SW 1271 (cell line): ENCODE measurements at regions not wholly inside any gene's neighbourhood (a gene's known extent, or its start where the extent isn't known, plus 50 kb on each side); places are given as distances from the start of the nearest gene placed in this dataset.
"Not testable (repeated sequence)": the region's sequence is repeated elsewhere in the genome, so short reads cannot be mapped to it uniquely, and the experiment has no call there.

ENCODE experiments used
- DNase-seq, 2 experiments: peaks; one replicate each; lab custom pipeline; 2025; lab: John Stamatoyannopoulos, UW

DNA sequence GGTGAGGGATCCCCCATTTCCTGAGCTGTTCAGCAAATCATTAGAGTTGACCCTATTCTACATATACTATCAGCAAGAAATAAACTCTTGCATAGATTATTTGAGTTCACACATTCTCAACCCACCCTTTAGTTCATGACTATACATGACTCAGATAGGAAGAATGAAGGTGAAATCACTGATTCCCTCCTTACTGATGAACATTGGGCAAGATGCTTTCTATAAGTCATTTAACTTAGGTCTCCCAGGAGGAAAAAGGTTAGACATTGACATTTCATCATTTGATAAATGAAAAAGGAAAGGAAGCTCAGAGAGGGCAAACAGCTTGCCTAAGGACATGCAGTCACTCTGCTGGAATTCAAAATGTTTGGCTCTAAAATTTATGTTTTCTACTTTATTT, 408.0 kb downstream of the TMEM182 start:
- DNase-seq, result no peak

DNA sequence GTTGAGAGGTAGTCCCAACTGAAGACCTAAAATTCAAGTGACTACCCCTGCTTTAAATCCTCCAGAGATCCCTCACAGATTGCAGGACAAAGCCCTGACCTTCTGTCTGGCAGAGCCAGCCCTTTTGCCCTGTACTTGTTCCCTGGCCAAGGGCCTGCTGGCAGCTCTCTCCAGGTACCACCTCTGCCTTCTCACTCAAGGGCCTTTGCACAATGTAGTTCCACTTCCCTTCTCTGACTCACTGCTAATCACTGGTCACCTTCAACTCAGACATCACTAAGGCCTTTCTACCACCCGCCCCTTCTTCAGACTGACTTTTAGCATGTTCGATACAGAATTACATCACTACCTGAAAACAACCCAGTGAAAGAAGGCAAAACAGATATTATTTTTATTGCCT, 411.0 kb downstream of the TMEM182 start:
- no peak for DNase-seq

DNA sequence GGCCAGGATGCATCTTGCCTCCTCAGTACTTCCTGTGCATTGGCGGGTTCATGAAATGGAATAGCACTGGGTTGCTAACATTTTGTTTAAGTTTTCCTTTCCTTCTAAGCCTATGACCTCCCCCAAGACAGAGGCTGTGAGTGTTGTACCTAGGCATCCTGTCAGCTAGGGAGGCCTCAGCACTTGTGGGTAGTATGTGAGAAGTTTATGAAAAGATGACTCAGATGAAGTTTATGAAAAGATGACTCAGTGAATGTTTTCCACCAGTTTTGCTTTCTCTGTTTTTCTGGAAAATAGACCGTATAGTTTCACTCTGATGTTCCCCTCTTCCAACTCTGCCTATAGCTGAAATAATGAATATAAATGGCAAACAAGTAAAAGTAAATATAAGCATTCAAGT, 412.9 kb downstream of the TMEM182 start:
- DNase-seq, result no peak

DNA sequence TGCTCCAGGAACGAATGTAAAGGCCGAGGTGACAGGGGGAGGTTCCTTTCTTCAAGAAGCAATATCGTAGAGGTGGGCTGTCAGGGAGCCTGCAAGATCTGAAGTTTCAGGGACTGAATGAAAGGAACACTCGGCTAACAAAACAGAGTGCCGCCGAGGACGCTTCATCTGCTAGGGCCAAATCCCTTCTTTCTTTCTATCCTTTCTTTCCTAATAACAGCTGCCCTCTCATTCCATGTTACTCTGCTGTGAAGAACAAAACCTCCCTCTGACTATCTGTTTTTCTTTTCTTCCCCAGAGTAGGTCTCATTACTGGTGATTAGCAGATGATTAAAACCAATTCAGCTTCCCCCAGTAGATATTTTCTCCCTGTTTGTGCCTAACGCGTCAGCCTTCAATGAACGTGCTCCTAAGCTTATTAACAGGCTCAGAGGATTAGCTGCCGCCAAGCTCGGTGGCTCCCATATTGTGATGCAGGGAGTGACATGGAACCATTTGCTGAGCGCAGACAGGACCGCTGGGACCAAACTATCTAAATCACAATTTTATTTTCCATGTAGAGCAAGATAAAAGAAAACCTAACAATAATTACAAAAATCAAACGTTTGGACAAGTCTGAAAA, 414.6 kb downstream of the TMEM182 start:
- no peak for DNase-seq

DNA sequence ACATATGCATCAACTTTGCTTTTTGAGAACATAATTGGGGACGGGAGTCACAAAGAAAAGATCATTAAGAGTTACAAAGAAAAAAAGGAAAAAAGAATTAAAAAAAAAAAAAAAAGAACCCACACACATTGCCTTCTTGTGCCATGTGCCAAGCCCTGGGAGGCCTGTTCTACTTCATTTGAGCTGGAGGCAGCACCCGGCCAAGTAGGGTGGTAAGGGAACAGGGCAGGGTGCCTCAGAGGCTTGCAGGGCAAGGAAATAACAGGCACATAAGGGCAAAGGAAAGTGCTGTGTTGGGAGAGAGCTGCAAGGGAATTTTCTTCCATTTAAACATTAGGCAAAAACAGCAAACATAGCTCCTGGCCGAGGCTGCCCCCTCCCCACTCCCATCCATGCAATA, 418.0 kb downstream of the TMEM182 start:
- DNase-seq, result no peak

DNA sequence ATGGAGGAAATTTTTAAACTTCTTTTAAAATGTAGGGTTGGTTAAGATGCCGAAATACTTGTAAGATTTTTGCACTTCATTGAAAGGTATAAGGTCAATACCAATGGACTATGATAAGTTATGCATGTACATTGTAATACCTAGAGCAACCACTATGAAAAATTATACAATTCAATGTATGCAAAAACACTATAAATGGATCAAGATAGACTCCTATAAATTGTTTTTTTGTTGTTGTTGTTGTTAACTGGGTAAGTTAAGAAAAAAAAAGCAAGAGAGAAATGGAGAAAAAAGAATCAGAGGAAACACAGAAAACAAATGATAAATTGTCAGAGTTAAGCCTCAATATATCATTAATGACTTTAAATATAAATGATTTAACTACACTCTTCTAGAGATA, 421.2 kb downstream of the TMEM182 start:
- no peak for DNase-seq

DNA sequence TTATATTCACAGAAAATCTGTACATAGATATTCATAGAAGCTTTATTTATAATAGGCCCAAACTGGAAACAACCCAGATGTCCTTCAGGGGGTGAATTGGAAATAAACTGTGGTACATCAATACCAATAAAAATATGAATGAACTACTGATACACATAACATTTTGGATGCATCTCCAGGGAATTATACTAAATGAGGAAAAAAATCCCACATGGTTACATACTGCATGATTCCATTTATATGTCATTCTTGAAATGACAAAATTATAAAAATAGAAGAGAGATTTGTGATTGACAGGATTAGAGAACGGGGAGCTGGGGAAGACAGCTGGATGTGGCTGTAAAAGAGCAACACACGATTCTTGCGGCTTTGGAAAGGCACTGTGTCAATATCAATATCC, 435.0 kb downstream of the TMEM182 start:
- no peak for DNase-seq

DNA sequence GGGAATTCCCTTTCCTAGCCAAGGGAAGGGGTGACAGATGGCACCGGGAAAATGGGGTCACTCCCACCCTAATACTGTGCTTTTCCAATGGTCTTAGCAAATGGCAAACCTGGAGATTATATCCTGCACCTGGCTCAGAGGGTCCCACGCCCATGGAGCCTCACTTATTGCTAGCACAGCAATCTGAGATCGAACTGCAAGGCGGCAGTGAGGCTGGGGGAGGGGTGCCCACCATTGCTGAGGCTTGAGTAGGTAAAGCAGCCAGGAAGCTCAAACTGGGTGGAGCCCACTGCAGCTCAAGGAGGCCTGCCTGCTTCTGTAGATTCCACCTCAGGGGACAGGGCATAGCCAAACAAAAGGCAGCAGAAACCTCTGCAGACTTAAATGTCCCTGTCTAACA, 438.9 kb downstream of the TMEM182 start:
- DNase-seq, result not testable (repeated sequence)

DNA sequence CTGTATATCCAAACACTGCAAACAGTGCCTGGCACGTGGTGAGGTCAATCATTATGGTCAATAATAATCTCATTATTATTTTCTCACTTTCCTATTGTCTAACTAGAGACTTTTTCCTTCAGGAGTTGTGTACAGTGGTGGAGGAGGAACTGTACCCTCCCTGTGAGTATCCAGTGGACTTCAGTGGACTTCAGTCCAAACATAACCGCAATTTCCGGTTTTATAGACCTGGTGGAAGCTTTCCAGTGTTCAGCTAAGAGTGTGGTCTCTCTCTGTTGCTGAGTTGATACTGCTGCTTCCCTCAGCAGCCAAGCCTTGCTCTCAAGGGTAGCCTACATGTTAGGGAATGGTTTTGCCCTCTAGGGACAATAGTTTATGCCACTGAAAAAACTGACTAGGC, 447.1 kb downstream of the TMEM182 start:
- DNase-seq, result no peak

DNA sequence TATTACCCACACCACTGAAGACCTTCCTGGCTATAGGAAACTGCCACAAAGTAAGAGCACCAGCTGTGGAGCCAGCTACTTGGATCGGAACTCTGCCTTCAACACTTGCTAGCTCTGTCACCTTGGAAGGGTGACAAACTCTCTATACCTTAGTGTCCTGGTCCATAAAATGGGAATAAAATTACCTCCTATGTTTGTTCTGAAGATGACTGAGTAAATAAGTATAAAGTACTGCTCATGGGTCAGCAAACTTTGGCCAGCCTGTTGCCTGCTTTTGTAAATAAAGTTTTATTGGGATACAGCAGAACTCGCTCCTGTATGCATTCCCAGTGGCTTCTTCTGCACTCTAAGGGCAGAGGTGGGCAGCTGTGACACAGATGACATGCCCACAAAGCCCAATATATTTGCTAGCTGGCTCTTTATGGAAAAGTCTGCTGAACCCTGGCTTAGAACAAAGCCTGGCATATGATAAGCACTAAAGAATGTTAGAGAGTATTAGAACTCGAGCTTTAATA, 451.3 kb downstream of the TMEM182 start:
- DNase-seq, result no peak

DNA sequence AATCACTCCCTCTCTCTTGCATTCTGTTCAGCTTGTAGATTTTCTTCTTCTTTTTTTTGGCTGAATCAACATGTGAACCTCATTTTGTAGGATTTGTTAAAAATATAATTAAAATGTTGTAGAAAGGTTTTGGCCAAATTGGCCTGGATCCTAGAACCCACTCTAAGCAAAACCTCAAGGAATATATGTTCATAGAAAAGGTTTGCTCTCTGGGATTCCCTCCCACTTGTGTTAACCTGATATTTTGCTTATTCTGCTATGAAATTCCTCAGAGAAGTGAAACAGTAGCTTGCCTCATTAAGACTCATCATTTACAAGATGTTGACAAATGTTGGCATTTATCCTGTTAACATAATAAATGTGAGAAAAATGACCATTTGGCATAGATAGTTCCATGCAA, 456.7 kb downstream of the TMEM182 start:
- DNase-seq, result no peak

DNA sequence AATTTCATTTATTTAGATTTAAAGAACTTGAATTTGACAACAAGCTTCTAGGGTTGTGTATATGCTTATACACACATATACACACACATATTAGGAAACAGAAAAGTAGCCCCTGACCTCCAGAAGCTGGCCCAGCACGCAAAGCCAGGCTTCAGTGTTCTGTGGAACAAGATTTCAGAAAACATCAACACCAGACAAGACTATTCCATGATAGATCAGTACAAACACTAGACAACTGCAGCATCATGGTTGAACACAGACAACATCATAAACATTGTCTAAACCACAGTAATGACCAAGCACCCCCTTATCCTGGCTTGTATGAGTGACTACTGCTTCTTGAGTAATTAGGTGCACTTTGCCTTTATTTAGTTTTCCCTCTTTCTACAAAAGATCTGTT, 457.6 kb downstream of the TMEM182 start:
- no peak for DNase-seq

DNA sequence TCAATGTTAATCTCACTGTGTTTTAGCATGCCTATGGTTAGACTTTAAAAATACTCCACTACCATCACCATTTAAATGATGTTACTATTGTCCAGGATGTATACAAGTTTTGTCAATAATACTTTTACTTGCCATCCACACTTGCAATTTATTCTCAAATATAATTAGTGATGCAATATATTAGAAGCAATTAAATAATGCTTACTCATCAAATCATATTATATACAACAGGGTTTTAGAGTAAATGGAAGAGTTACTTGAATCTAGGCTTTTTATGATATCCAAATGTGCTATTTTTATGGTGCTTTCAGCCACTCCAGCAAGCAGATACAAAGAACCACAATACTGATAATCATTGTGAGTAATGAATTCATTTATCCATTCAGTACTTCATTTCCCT, 461.1 kb downstream of the TMEM182 start:
- no peak for DNase-seq

DNA sequence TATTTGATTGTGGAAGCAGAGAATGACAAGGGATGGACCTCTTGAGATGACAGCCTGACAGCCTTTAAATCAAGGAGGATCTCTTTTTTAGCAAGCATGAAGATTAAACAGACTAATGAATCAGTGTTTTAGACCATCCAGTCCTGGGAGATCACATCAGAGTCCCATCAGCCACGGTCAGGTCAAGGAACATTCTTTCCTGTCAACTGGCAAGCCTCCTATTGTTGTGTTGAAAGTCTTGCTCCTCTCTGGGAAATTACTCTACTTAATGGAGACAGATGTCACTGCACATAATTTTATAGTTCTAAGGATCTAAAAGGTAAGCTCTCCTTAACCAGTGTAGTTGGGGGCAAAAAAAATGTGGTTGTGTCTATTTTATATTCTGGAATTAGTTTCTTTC, 469.0 kb downstream of the TMEM182 start:
- no peak for DNase-seq

DNA sequence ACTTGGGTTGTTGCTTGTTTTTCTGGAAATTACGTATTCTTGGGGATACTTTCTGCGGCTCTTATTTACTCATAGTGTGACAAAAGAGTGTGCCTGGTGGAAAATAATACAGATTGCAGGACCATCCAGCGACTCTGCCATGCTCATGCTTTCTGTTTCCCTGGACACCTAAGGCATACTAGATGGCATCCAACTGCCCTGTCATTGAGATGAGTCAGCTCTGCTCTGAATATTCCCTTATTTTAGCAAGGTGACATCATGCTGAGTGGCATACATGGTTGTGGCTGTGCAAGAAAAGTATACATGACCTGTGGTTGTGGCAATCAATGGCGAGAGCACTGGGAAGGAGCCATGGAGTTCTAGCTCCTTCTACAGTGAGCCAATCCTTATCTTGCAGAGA, 471.0 kb downstream of the TMEM182 start:
- DNase-seq, result no peak

DNA sequence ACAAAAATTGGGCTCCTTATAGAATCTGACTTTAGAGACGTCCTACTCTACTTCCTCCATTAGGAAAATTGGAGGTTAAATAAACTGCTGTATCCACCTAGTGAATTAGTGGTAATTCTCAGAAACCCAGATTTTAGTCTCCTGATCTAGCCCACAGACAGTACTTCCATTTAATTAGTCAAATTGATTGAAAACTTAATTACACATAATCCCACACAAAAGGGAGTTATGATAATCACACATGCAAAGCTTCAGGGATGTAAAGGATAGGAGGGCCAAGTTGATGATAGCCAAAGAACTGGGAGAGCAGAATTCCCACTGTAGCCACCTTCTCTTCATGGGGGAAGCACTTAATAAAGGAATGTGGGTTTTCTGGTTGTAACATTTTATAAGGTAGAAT, 471.9 kb downstream of the TMEM182 start:
- DNase-seq, result no peak

DNA sequence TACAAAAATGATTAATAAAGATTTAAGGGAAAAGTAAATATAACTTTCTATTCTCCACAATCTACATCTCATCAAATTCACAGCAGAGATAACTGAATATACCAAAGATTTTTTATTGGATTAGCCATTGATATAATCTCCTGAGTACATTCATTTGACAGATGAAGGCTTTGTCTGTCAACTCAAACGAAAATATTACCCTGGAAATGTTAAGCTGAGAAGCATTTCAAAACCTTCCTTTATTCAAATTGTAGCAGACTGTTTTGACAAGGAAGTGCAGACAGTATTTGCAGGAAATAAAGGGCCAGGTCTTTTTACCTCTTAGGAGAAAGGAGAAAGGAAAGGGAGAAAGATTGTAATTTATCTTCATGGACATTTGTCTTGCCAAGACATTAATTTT, 473.5 kb downstream of the TMEM182 start:
- DNase-seq, result no peak

DNA sequence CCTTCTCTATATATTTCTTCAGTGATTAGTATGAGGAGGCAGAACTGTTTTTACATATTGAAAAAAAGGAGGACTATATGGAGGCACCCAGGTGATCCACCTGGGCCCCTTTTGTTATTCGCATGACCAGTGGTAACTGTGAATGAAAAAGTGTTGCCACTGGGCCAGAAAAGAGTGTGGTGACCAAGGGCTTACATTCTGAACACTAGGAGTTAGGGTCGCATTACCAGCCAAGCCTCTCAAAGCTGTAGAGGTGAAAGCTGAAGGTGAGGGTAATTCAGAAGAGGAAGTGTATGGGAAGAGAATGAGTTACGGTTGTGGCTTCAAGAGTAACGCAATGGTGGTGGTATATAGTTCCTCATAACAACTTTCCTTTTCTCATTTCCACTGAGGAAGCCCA, 487.6 kb downstream of the TMEM182 start:
- DNase-seq, result no peak

DNA sequence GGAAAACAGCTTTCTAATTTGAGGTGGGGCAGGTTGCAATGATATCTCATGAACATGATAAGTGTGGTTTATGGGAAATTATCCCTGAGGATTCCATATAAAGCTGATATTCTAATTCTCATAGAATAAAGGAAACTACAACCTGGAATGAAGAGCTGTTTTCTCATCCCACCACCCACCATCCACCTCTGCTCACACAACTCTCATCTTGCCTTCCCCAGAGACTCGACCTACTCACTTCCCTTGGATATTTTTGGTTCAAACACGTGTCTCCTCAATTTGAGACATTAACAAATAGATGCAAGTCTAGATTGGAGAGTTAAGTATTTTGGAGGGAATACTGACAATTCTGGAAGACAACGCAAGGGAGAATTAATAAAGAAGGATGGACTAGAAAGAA, 490.9 kb downstream of the TMEM182 start:
- no peak for DNase-seq

DNA sequence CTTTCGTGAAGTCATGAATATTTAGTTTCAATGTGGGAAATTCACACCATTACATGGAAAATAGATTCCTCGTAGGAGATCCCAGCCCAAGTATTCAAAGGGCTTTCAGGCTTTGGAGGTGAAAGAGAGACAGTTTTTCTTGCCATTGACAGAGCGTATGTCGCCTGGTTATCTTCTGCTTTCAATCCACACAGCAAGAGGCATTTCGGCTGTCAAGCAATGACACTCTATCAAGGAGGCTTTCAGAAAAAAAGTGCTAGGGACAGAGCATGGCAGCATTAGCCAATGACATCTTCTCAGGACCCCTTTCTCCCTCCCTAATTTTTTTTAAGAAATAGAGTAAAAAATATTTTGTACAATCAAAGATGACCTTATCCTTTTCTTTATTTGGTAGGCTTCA, 492.8 kb downstream of the TMEM182 start:
- DNase-seq, result no peak

DNA sequence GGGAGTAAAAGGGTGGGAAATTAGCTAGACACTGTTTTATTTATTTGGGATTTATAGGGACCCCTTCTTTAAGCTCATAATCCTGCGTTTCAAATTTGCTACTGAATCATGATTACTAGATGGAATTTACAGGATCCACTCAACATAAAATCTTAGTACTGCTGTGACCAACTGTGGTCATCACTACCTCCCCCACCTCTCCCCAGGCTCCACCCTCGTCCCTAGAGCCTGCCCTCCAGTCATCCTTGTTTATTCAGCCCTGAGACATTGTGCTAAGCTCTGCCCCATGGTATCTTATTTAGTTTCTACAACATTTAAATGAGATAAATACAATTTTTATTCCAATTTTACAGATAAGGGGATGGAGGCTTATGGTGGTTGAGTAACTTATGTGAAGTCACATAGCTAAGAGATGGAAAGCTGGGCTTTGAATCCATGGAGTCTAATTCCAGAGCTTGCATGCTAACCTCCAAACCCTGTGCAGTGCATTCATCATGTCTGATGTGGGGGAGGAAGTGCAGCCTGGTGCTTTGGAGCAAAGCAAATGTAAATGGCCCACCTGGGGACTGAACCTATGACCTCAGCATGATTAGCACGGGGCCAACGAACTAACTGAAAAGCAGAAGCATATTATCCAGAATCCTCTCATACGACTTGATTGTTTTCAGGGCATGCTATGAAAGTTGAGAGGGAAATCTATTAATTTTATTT, 502.4 kb downstream of the TMEM182 start:
- no peak for DNase-seq

DNA sequence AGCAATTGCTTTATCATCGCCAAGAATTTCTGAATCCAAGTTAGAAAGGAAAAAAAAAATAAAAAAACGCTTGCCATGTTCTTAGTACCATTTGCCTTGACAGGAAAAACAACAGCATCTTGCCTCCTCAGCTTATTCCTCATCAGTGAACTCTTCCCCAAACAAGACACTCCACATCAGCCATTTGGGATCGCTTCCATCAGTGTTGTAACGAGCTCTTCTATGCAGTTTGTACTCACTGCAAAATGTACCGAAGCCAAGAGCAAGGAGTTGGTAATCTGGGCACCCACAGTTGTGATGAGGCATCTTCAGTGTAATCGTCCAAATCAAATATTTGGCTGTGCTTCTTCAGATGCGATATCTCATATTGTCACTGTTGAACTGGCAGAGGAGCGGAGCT, 503.7 kb downstream of the TMEM182 start:
- no peak for DNase-seq

DNA sequence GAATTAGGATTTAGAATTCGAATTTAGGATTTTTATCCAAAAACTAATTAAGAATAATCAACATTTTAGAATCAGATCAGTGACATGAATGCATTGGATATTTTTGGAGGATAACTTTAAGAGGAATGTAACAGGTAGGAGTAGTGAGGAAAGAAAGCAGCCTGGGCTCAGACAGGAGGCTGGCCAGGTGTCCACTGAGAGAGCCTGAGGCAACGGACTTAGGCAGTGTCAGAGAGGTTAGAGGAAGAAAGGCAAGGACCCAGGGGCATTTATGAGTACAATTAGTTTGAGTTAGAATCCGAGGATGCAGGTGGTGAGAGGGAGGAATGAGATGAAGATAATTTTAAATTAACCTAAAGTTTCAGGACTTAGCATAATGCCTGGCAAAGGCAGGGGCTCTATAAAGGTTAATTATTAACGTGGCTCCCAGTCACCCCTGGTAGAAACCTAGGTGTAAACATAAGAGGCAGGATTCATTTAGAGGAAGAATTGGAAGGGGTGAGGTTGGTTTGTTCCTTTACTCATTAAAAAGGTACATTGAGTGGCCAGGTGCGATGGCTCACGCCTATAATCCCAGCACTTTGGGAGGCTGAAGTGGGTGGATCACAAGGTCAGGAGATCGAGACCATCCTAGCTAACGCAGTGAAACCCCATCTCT, 507.1 kb downstream of the TMEM182 start:
- no peak for DNase-seq
